ENCODE measurements at regions not wholly inside any gene's neighbourhood (a gene's known extent, or its start where the extent isn't known, plus 50 kb on each side); places are given as distances from the start of the nearest gene placed in this dataset.

- in situ Hi-C loops (cut with HindIII; ENCODE audit: low sequenced_read_pairs) = no loop called here
- no peak for TF ChIP-seq CTCF (IDR thresholded peaks at IDR 0.05; ENCODE audit: low read depth, low read length)
- no peak for DNase-seq (ENCODE audit: low read depth, low spot score)
- H3K4me3 ChIP-seq (ENCODE audit: low read depth, low read length) = no peak overlapping the region
These were observed 96.6 kb upstream of the SRD5A3 start for GRCh38 chr4:55249476-55249875.

GRCh38 chr4:55251342-55251741, 94.7 kb upstream of the SRD5A3 start:
- DNase-seq (ENCODE audit: low read depth, low spot score) = no peak
- H3K4me3 ChIP-seq (ENCODE audit: low read depth, low read length) = no peak overlapping the region
- no peak for TF ChIP-seq CTCF (IDR thresholded peaks at IDR 0.05; ENCODE audit: low read depth, low read length)
- in situ Hi-C loops (cut with HindIII; ENCODE audit: low sequenced_read_pairs) = no loop called here

- DNase-seq (ENCODE audit: low read depth, low spot score) = no peak
- TF ChIP-seq CTCF (IDR thresholded peaks at IDR 0.05; ENCODE audit: low read depth, low read length) = no peak
- in situ Hi-C loops (cut with HindIII; ENCODE audit: low sequenced_read_pairs) = no loop called here
- no peak overlapping the region for H3K4me3 ChIP-seq (ENCODE audit: low read depth, low read length)
These were observed 94.1 kb upstream of the SRD5A3 start for GRCh38 chr4:55251896-55252295.

GRCh38 chr4:55253948-55254593, 92.0 kb upstream of the SRD5A3 start:
- in situ Hi-C loops (cut with HindIII; ENCODE audit: low sequenced_read_pairs) = no loop called here
- no peak overlapping the region for H3K4me3 ChIP-seq (ENCODE audit: low read depth, low read length)
- DNase-seq (ENCODE audit: low read depth, low spot score) = no peak
- no peak for TF ChIP-seq CTCF (IDR thresholded peaks at IDR 0.05; ENCODE audit: low read depth, low read length)

GRCh38 chr4:55255179-55255578, 90.9 kb upstream of the SRD5A3 start:
- DNase-seq (ENCODE audit: low read depth, low spot score) = peak; percentile 64
- H3K4me3 ChIP-seq (ENCODE audit: low read depth, low read length) = no peak overlapping the region
- in situ Hi-C loops (cut with HindIII; ENCODE audit: low sequenced_read_pairs) = no loop called here
- TF ChIP-seq CTCF (IDR thresholded peaks at IDR 0.05; ENCODE audit: low read depth, low read length) = no peak

- H3K4me3 ChIP-seq (ENCODE audit: low read depth, low read length) = no peak overlapping the region
- no peak for TF ChIP-seq CTCF (IDR thresholded peaks at IDR 0.05; ENCODE audit: low read depth, low read length)
- in situ Hi-C loops (cut with HindIII; ENCODE audit: low sequenced_read_pairs) = no loop called here
- DNase-seq (ENCODE audit: low read depth, low spot score) = no peak
These were observed 89.3 kb upstream of the SRD5A3 start for GRCh38 chr4:55256787-55257186.
